Activated gamma-delta T cell treated with anti-CD3 and anti-CD28 coated beads, Interleukin-2, amount 50 U/mL, for 16 hours (primary cell): ENCODE measurements at regions not wholly inside any gene's neighbourhood (a gene's known extent, or its start where the extent isn't known, plus 50 kb on each side); places are given as distances from the start of the nearest gene placed in this dataset.

Experiments
- DNase-seq: peaks from one replicate; pipeline ENCODE4 v3.0.0-alpha.2; 2020; ENCODE audit warnings: low read depth

- DNase-seq = no peak
Measured at GRCh38 chr4:13047591-13047990, 436.5 kb downstream of the RAB28 start.

- DNase-seq = no peak
Measured at GRCh38 chr4:13036841-13037240, 447.3 kb downstream of the RAB28 start.

GRCh38 chr4:13032936-13033335 lies 451.2 kb downstream of the RAB28 start:
- no peak for DNase-seq

GRCh38 chr4:13024147-13025105 lies 459.7 kb downstream of the RAB28 start:
- no peak for DNase-seq

- no peak for DNase-seq
Measured at GRCh38 chr4:13007802-13008470, 476.2 kb downstream of the RAB28 start.

GRCh38 chr4:12993923-12994322 lies 490.2 kb downstream of the RAB28 start:
- DNase-seq = no peak

GRCh38 chr4:12987284-12987683 lies 496.9 kb downstream of the RAB28 start:
- no peak for DNase-seq

- DNase-seq = no peak
Measured at GRCh38 chr4:12979797-12980196, 504.3 kb downstream of the RAB28 start.

GRCh38 chr4:12978310-12978709 lies 505.8 kb downstream of the RAB28 start:
- no peak for DNase-seq

- DNase-seq = no peak
Measured at GRCh38 chr4:12975511-12975910, 508.6 kb downstream of the RAB28 start.

GRCh38 chr4:12973522-12973921 lies 510.6 kb downstream of the RAB28 start:
- no peak for DNase-seq

GRCh38 chr4:12968345-12968744 lies 515.8 kb downstream of the RAB28 start:
- no peak for DNase-seq

- no peak for DNase-seq
Measured at GRCh38 chr4:12966726-12967125, 517.4 kb downstream of the RAB28 start.

GRCh38 chr4:12965334-12965733 lies 518.8 kb downstream of the RAB28 start:
- no peak for DNase-seq

- no peak for DNase-seq
Measured at GRCh38 chr4:12963912-12964311, 520.2 kb downstream of the RAB28 start.

GRCh38 chr4:12963291-12963690 lies 520.8 kb downstream of the RAB28 start:
- no peak for DNase-seq

GRCh38 chr4:12961713-12962112 lies 522.4 kb downstream of the RAB28 start:
- no peak for DNase-seq

GRCh38 chr4:12958436-12958835 lies 525.7 kb downstream of the RAB28 start:
- no peak for DNase-seq

- DNase-seq = no peak
Measured at GRCh38 chr4:12957108-12957507, 527.0 kb downstream of the RAB28 start.

- no peak for DNase-seq
Measured at GRCh38 chr4:12956026-12956425, 528.1 kb downstream of the RAB28 start.

GRCh38 chr4:12949719-12950490 lies 534.2 kb downstream of the RAB28 start:
- DNase-seq = no peak

GRCh38 chr4:12943069-12943468 lies 541.1 kb downstream of the RAB28 start:
- no peak for DNase-seq
